Heart left ventricle (tissue), 16 donors: ENCODE measurements at regions not wholly inside any gene's neighbourhood (a gene's known extent, or its start where the extent isn't known, plus 50 kb on each side); places are given as distances from the start of the nearest gene placed in this dataset.

Experiments used
- ATAC-seq, 4 donors: fragments of 200-7000 bp; cut with Tn5 transposase; one replicate each; pipeline ENCODE4 v1.9.1; 2020 to 2022; ENCODE audit warnings: moderate library complexity in 4 of 4, mild to moderate bottlenecking in 3 of 4, moderate number of reproducible peaks in 1 of 4
- DNase-seq, 5 donors: peaks; one replicate each; pipeline ENCODE4 v3.0.0-alpha.2; 2020
- H3K27ac ChIP-seq, 12 donors: fragments of 200-600 bp; sonication (generic) in 4 of 12; one replicate each; pipeline versions ENCODE4 v1.5.0 to v1.8.0; 2016 to 2022; ENCODE audit warnings: mild to moderate bottlenecking in 2 of 12
- H3K27me3 ChIP-seq, 9 donors: fragments of 200-600 bp; sonication (generic) in 2 of 9; one replicate each; pipeline versions ENCODE4 v1.5.1 to v1.8.0; 2016 to 2022; ENCODE audit warnings: mild to moderate bottlenecking in 3 of 9
- H3K36me3 ChIP-seq, 9 donors: fragments of 200-600 bp; sonication (generic) in 2 of 9; one replicate each; pipeline versions ENCODE4 v1.5.0 to v1.8.0; 2018 to 2022; ENCODE audit warnings: mild to moderate bottlenecking in 2 of 9
- H3K4me1 ChIP-seq, 12 donors: fragments of 200-600 bp; sonication (generic) in 4 of 12; one replicate each; pipeline versions ENCODE4 v1.5.0 to v1.8.0; 2016 to 2022; ENCODE audit warnings: mild to moderate bottlenecking in 3 of 12
- H3K4me3 ChIP-seq, 12 donors: fragments of 200-600 bp; sonication (generic) in 4 of 12; one replicate each; pipeline versions ENCODE4 v1.5.0 to v1.8.0; 2017 to 2022; ENCODE audit warnings: mild to moderate bottlenecking in 9 of 12, moderate library complexity in 4 of 12
- H3K9me3 ChIP-seq, 12 donors: fragments of 200-600 bp; sonication (generic) in 4 of 12; one replicate each; pipeline versions ENCODE4 v1.5.0 to v1.8.0; 2016 to 2022; ENCODE audit warnings: mild to moderate bottlenecking in 1 of 12
- CTCF ChIP-seq, 12 donors: fragments of 200-600 bp; sonication (generic) in 4 of 12; IDR thresholded peaks; one replicate each; pipeline versions ENCODE4 v1.5.0 to v1.8.0; 2018 to 2022; ENCODE audit warnings: antibody characterized with exemption in 12 of 12, mild to moderate bottlenecking in 5 of 12
- POLR2A ChIP-seq, 2 donors: fragments of 450-650 bp; IDR thresholded peaks; one replicate each; pipeline ENCODE4 v1.6.1; 2017; ENCODE audit warnings: antibody characterized with exemption in 2 of 2, mild to moderate bottlenecking in 2 of 2, moderate library complexity in 2 of 2
- WGBS, 4 donors: extraction: QIAGEN DNeasy Blood & Tissue Kit in 2 of 4; methylation state at CpG; one replicate each; pipeline versions ENCODE4 v1.1.5 to v1.1.7; 2013 to 2018; 5-methylcytosine and 5-hydroxymethylcytosine counted together
- intact Hi-C, 10 donors: fragments of 100-400 bp; cut with DNase I; formaldehyde crosslinking; loops; one replicate each; pipeline versions ENCODE4 v1.11.1 to v1.14.2; 2022
- donor health status: ischemic (EF 13 %, LVEDD 7.1; RV severe dilation, severe dysfunction).
- donor health status: healthy with polysubstance abuse.
- donor health status: DM: no; HTN: yes; CAD: no.
- donor health status: DM: no; HTN: no; CAD: no.
- donor health status: ischemic (EF 25% LVEDD 6.9; RV normal size, moderate dysfunction).
- donor health status: ischemic (EF 25% LVEDD 5.7; RV mildly dilated, moderate dysfunction).
- donor health status: healthy.
- donor health status: DM: yes; HTN: yes; CAD: no.
- donor health status: ischemic (EF 35%, LVEDD 5.7; RV mildly dilated, moderate dysfunction).
- donor health status: nonischemic (EF 11% LVEDD 7.7; RV severe dilation, severe dysfunction).
- donor health status: DM: yes; HTN: yes; CAD: no.
- donor health status: PGD.
- donor health status: ischemic (EF 29% LVEDD 5.4; RV normal size, mild dysfunction).
- donor health status: nonischemic (EF 23%, LVEDD 6.1; RV moderate dilation, normal function).

- Histone ChIP-seq H3K9me3 (no peaks in the 10 kb centered on the region), H3K4me1 (no peaks in the 10 kb centered on the region), H3K27ac (no peak overlapping the region), H3K4me3 (no peak overlapping the region), H3K36me3 (no peaks in the 10 kb centered on the region), H3K27me3 (peaks cover 0 to 2% (median 0%) of the 10 kb centered on the region in 9 donors)
- intact Hi-C loops, result no loop called here
- ATAC-seq, result no peak
- WGBS, 4 donors, result 95 to 98% (median 96%) methylated on average over 2 of the region's 2 CpGs
- no peak for DNase-seq
- TF ChIP-seq CTCF (IDR thresholded peaks at IDR 0.05) (no peak), POLR2A (IDR thresholded peaks at IDR 0.05) (no peak)
These were observed 210.5 kb upstream of the G2E3 start for GRCh38 chr14:30348445-30348844.

GRCh38 chr14:30349520-30349919 lies 209.4 kb upstream of the G2E3 start:
- TF ChIP-seq POLR2A (IDR thresholded peaks at IDR 0.05) (no peak), CTCF (IDR thresholded peaks at IDR 0.05) (no peak)
- no peak overlapping the region for H3K27ac ChIP-seq
- intact Hi-C loops, result no loop called here
- ATAC-seq (no peak), DNase-seq (no peak)
- no peaks in the 10 kb centered on the region for H3K36me3 ChIP-seq
- no peak overlapping the region for H3K4me3 ChIP-seq
- H3K4me1 ChIP-seq, result no peaks in the 10 kb centered on the region
- H3K9me3 ChIP-seq, result no peaks in the 10 kb centered on the region
- peaks cover 0 to 2% (median 0%) of the 10 kb centered on the region in 9 donors for H3K27me3 ChIP-seq
- WGBS, 4 donors, result 81 to 87% (median 85%) methylated on average over 3 of the region's 3 CpGs

- no peak for ATAC-seq
- 33 to 56% (median 47%) methylated on average over 1 of the region's 1 CpG for WGBS, 4 donors
- Histone ChIP-seq H3K4me3 (no peak overlapping the region), H3K4me1 (no peaks in the 10 kb centered on the region), H3K36me3 (no peaks in the 10 kb centered on the region), H3K27me3 (peaks cover 0 to 2% (median 0%) of the 10 kb centered on the region in 9 donors), H3K27ac (no peak overlapping the region), H3K9me3 (no peaks in the 10 kb centered on the region)
- intact Hi-C loops, result no loop called here
- TF ChIP-seq POLR2A (IDR thresholded peaks at IDR 0.05), result no peak
- no peak for TF ChIP-seq CTCF (IDR thresholded peaks at IDR 0.05)
- no peak for DNase-seq
These were observed 204.5 kb upstream of the G2E3 start for GRCh38 chr14:30354439-30354838.

- H3K9me3 ChIP-seq, result no peaks in the 10 kb centered on the region
- peaks cover 0 to 2% (median 0%) of the 10 kb centered on the region in 9 donors for H3K27me3 ChIP-seq
- H3K36me3 ChIP-seq, result no peaks in the 10 kb centered on the region
- no peak for TF ChIP-seq CTCF (IDR thresholded peaks at IDR 0.05)
- TF ChIP-seq POLR2A (IDR thresholded peaks at IDR 0.05), result no peak
- WGBS, 4 donors, result 27 to 33% (median 30%) methylated on average over 5 of the region's 5 CpGs
- no peak overlapping the region for H3K27ac ChIP-seq
- ATAC-seq (no peak), DNase-seq (no peak)
- H3K4me3 ChIP-seq, result no peak overlapping the region
- no peaks in the 10 kb centered on the region for H3K4me1 ChIP-seq
- intact Hi-C loops, result no loop called here
These were observed 203.5 kb upstream of the G2E3 start for GRCh38 chr14:30355431-30355913.
